Lower leg skin (tissue), 3 donors: ENCODE measurements at regions not wholly inside any gene's neighbourhood (a gene's known extent, or its start where the extent isn't known, plus 50 kb on each side); places are given as distances from the start of the nearest gene placed in this dataset.

Source experiments
- POLR2A ChIP-seq, 2 donors: fragments of 450-650 bp; IDR thresholded peaks; one replicate each; pipeline ENCODE4 v1.6.1; 2016 to 2017; ENCODE audit warnings: antibody characterized with exemption in 2 of 2, mild to moderate bottlenecking in 1 of 2, moderate library complexity in 1 of 2
- TF ChIP-seq, protein P1 (sequence below), 3 donors: fragments of 450-650 bp; IDR thresholded peaks; one replicate each; pipeline ENCODE4 v1.5.1; 2016; ENCODE audit warnings: antibody characterized with exemption in 3 of 3, mild to moderate bottlenecking in 3 of 3, moderate library complexity in 2 of 3

DNA sequence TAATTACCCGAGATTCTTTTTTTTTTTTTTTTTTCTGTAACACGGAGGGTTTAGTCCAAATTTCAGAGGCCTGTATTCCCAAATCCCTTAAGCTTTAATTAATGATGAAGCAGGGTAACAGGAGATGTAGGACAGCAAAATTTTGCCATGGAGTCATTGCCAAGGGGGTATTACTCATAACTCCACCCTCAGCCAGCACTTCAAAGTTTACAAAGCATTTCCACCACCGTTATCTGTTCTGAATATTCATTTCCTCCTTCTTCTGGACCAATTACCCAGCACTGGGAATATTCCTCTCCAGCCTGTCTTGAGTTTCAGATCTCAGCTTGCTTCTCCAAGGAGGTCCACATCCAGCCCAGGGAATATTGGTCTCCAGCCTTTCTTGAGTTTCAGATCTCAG lies 747.5 kb upstream of the EEF2KMT start:
- TF ChIP-seq, protein P1, sequence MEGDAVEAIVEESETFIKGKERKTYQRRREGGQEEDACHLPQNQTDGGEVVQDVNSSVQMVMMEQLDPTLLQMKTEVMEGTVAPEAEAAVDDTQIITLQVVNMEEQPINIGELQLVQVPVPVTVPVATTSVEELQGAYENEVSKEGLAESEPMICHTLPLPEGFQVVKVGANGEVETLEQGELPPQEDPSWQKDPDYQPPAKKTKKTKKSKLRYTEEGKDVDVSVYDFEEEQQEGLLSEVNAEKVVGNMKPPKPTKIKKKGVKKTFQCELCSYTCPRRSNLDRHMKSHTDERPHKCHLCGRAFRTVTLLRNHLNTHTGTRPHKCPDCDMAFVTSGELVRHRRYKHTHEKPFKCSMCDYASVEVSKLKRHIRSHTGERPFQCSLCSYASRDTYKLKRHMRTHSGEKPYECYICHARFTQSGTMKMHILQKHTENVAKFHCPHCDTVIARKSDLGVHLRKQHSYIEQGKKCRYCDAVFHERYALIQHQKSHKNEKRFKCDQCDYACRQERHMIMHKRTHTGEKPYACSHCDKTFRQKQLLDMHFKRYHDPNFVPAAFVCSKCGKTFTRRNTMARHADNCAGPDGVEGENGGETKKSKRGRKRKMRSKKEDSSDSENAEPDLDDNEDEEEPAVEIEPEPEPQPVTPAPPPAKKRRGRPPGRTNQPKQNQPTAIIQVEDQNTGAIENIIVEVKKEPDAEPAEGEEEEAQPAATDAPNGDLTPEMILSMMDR (IDR thresholded peaks at IDR 0.05): no peak
- no peak for TF ChIP-seq POLR2A (IDR thresholded peaks at IDR 0.05)
